GM19372 (cell line): ENCODE measurements at regions not wholly inside any gene's neighbourhood (a gene's known extent, or its start where the extent isn't known, plus 50 kb on each side); places are given as distances from the start of the nearest gene placed in this dataset.

ENCODE experiments used
- ATAC-seq: cut with Tn5 transposase; IDR thresholded peaks from one replicate; pipeline ENCODE4 v1.9.1; 2021; ENCODE audit warnings: mild to moderate bottlenecking, low read depth, moderate library complexity; ENCODE audit not compliant: unreplicated experiment

GRCh38 chr5:74056789-74057164 is 430.8 kb downstream of the ARHGEF28 start:
- no peak for ATAC-seq

- no peak for ATAC-seq
Observed at GRCh38 chr5:74056107-74056788, 430.3 kb downstream of the ARHGEF28 start.

GRCh38 chr5:74055486-74056106 is 429.6 kb downstream of the ARHGEF28 start:
- ATAC-seq, result no peak

GRCh38 chr5:74054641-74055421 is 428.8 kb downstream of the ARHGEF28 start:
- ATAC-seq, result no peak

- ATAC-seq, result no peak
Observed at GRCh38 chr5:74054139-74054538, 428.1 kb downstream of the ARHGEF28 start.

GRCh38 chr5:74052441-74053221 is 426.6 kb downstream of the ARHGEF28 start:
- ATAC-seq, result no peak

GRCh38 chr5:74051076-74051475 is 425.1 kb downstream of the ARHGEF28 start:
- no peak for ATAC-seq

GRCh38 chr5:74044936-74045335 is 418.9 kb downstream of the ARHGEF28 start:
- no peak for ATAC-seq

GRCh38 chr5:74042959-74043358 is 417.0 kb downstream of the ARHGEF28 start:
- ATAC-seq, result no peak

- ATAC-seq, result no peak
Observed at GRCh38 chr5:74042559-74042958, 416.6 kb downstream of the ARHGEF28 start.

GRCh38 chr5:74041913-74042312 is 415.9 kb downstream of the ARHGEF28 start:
- no peak for ATAC-seq

- ATAC-seq, result no peak
Observed at GRCh38 chr5:74040811-74041491, 415.0 kb downstream of the ARHGEF28 start.

- ATAC-seq, result no peak
Observed at GRCh38 chr5:74040065-74040551, 414.1 kb downstream of the ARHGEF28 start.

- ATAC-seq, result no peak
Observed at GRCh38 chr5:74037321-74037720, 411.3 kb downstream of the ARHGEF28 start.

GRCh38 chr5:74035521-74035937 is 409.5 kb downstream of the ARHGEF28 start:
- ATAC-seq, result peak; percentile 82

- ATAC-seq, result no peak
Observed at GRCh38 chr5:74034733-74035132, 408.7 kb downstream of the ARHGEF28 start.

- ATAC-seq, result no peak
Observed at GRCh38 chr5:74032617-74033016, 406.6 kb downstream of the ARHGEF28 start.

- no peak for ATAC-seq
Observed at GRCh38 chr5:74031536-74031935, 405.5 kb downstream of the ARHGEF28 start.

- ATAC-seq, result no peak
Observed at GRCh38 chr5:74030821-74031220, 404.8 kb downstream of the ARHGEF28 start.

- ATAC-seq, result no peak
Observed at GRCh38 chr5:74030371-74030770, 404.4 kb downstream of the ARHGEF28 start.
